ENCODE measurements at regions not wholly inside any gene's neighbourhood (a gene's known extent, or its start where the extent isn't known, plus 50 kb on each side); places are given as distances from the start of the nearest gene placed in this dataset.
"Not testable (repeated sequence)": the region's sequence is repeated elsewhere in the genome, so short reads cannot be mapped to it uniquely, and the experiment has no call there.

- H3K4me3 ChIP-seq (ENCODE audit: low read depth, low read length): no peak overlapping the region
- DNase-seq (ENCODE audit: low read depth): peak; percentile 49
- peak; percentile 52 for TF ChIP-seq CTCF (IDR thresholded peaks at IDR 0.05; ENCODE audit: insufficient read depth, low read length)
These were observed 75.3 kb upstream of the SYT10 start for GRCh38 chr12:33514893-33515292.

- DNase-seq (ENCODE audit: low read depth): no peak
- no peak for TF ChIP-seq CTCF (IDR thresholded peaks at IDR 0.05; ENCODE audit: insufficient read depth, low read length)
- H3K4me3 ChIP-seq (ENCODE audit: low read depth, low read length): no peak overlapping the region
These were observed 79.9 kb upstream of the SYT10 start for GRCh38 chr12:33519566-33519965.

- not testable (repeated sequence) for DNase-seq (ENCODE audit: low read depth); H3K4me3 ChIP-seq (ENCODE audit: low read depth, low read length)
These were observed 81.1 kb upstream of the SYT10 start for GRCh38 chr12:33520505-33521302.

- H3K4me3 ChIP-seq (ENCODE audit: low read depth, low read length): no peak overlapping the region
- no peak for DNase-seq (ENCODE audit: low read depth)
- TF ChIP-seq CTCF (IDR thresholded peaks at IDR 0.05; ENCODE audit: insufficient read depth, low read length): no peak
These were observed 89.4 kb upstream of the SYT10 start for GRCh38 chr12:33529031-33529430.

GRCh38 chr12:33529810-33530209 is 90.2 kb upstream of the SYT10 start:
- H3K4me3 ChIP-seq (ENCODE audit: low read depth, low read length): no peak overlapping the region
- TF ChIP-seq CTCF (IDR thresholded peaks at IDR 0.05; ENCODE audit: insufficient read depth, low read length): no peak
- DNase-seq (ENCODE audit: low read depth): no peak

GRCh38 chr12:33531261-33531660 is 91.6 kb upstream of the SYT10 start:
- TF ChIP-seq CTCF (IDR thresholded peaks at IDR 0.05; ENCODE audit: insufficient read depth, low read length): no peak
- no peak for DNase-seq (ENCODE audit: low read depth)

GRCh38 chr12:33533527-33533926 is 93.9 kb upstream of the SYT10 start:
- no peak overlapping the region for H3K4me3 ChIP-seq (ENCODE audit: low read depth, low read length)
- no peak for DNase-seq (ENCODE audit: low read depth)
- TF ChIP-seq CTCF (IDR thresholded peaks at IDR 0.05; ENCODE audit: insufficient read depth, low read length): no peak

More at GRCh38 chr12:33531261-33531660, 91.6 kb upstream of the SYT10 start:
- H3K4me3 ChIP-seq (ENCODE audit: low read depth, low read length): no peak overlapping the region

Measured in fibroblast of the aortic adventitia (primary cell).